Activated B cell treated with CpG ODN at 0.5 μM for 24 hours (primary cell): ENCODE measurements at regions not wholly inside any gene's neighbourhood (a gene's known extent, or its start where the extent isn't known, plus 50 kb on each side); places are given as distances from the start of the nearest gene placed in this dataset.
"Not testable (repeated sequence)": the region's sequence is repeated elsewhere in the genome, so short reads cannot be mapped to it uniquely, and the experiment has no call there.

ENCODE experiments used
- ATAC-seq: fragments of 200-7000 bp; cut with Tn5 transposase; one replicate; pipeline ENCODE4 v1.10.0; 2021; ENCODE audit warnings: low read depth, mild to moderate bottlenecking, moderate library complexity
- CTCF ChIA-PET: fragments of 350-600 bp; sonication (Branson Sonifier 250); formaldehyde crosslinking; loops from one replicate; lab custom pipeline; 2021; ENCODE audit warnings: antibody characterized with exemption; lab: Charles Lee
- POLR2A ChIA-PET: fragments of 350-600 bp; sonication (Branson Sonifier 250); formaldehyde crosslinking; loops from one replicate; lab custom pipeline; 2021; ENCODE audit warnings: antibody characterized with exemption; lab: Charles Lee
- DNase-seq: peaks from one replicate; pipeline ENCODE4 v3.0.0; 2022
- H3K27ac Mint-ChIP-seq: one replicate; pipeline ENCODE4 v1.8.0; 2020; ENCODE audit warnings: mixed read lengths
- H3K27me3 Mint-ChIP-seq: one replicate; pipeline ENCODE4 v1.8.0; 2021; ENCODE audit warnings: mixed read lengths
- H3K36me3 Mint-ChIP-seq: one replicate; pipeline ENCODE4 v1.8.0; 2021; ENCODE audit warnings: low read depth, mixed read lengths
- H3K4me1 Mint-ChIP-seq: one replicate; pipeline ENCODE4 v1.8.0; 2021; ENCODE audit warnings: mixed read lengths
- H3K4me3 Mint-ChIP-seq: one replicate; pipeline ENCODE4 v1.8.0; 2020; ENCODE audit warnings: mild to moderate bottlenecking, mixed read lengths
- H3K9me3 Mint-ChIP-seq: one replicate; pipeline ENCODE4 v1.8.0; 2020; ENCODE audit warnings: mixed read lengths
- intact Hi-C: fragments of 100-400 bp; cut with micrococcal nuclease; formaldehyde crosslinking; loops from one replicate; pipeline ENCODE4 v1.15.1; 2024
- TF ChIP-seq, protein P1 (sequence below): fragments of 200-600 bp; IDR thresholded peaks from one replicate; pipeline ENCODE4 v1.8.0; 2022; ENCODE audit warnings: antibody characterized with exemption, mild to moderate bottlenecking

DNA sequence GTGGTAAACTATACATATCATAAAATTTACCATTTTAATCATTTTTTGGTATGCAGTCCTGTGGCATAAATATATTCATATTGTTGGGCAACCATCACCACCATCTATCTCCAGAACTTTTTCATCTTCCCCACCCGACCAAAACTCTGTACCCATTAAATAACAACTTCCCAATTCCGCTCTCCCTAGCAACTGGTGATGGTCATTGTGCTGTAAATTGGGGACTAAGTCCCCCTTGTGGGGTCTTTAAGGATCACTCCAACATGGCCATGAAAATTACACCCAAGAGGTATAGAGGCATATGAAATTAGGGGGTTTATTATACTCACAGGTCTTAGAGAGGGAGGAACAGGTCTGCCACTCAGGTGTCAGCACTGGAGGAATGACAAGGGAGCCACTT is 57.4 kb upstream of the NKD1 start:
- intact Hi-C loops = no loop called here
- no peak overlapping the region for H3K4me3 Mint-ChIP-seq
- peaks cover 16% of the 10 kb centered on the region for H3K27me3 Mint-ChIP-seq
- H3K27ac Mint-ChIP-seq = no peak overlapping the region
- ChIA-PET CTCF (no interaction called here), POLR2A (no interaction called here)
- TF ChIP-seq, protein P1, sequence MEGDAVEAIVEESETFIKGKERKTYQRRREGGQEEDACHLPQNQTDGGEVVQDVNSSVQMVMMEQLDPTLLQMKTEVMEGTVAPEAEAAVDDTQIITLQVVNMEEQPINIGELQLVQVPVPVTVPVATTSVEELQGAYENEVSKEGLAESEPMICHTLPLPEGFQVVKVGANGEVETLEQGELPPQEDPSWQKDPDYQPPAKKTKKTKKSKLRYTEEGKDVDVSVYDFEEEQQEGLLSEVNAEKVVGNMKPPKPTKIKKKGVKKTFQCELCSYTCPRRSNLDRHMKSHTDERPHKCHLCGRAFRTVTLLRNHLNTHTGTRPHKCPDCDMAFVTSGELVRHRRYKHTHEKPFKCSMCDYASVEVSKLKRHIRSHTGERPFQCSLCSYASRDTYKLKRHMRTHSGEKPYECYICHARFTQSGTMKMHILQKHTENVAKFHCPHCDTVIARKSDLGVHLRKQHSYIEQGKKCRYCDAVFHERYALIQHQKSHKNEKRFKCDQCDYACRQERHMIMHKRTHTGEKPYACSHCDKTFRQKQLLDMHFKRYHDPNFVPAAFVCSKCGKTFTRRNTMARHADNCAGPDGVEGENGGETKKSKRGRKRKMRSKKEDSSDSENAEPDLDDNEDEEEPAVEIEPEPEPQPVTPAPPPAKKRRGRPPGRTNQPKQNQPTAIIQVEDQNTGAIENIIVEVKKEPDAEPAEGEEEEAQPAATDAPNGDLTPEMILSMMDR = no peak
- no peaks in the 10 kb centered on the region for H3K36me3 Mint-ChIP-seq
- DNase-seq (no peak), ATAC-seq (no peak)
- H3K9me3 Mint-ChIP-seq = peaks cover 2% of the 10 kb centered on the region
- no peaks in the 10 kb centered on the region for H3K4me1 Mint-ChIP-seq

DNA sequence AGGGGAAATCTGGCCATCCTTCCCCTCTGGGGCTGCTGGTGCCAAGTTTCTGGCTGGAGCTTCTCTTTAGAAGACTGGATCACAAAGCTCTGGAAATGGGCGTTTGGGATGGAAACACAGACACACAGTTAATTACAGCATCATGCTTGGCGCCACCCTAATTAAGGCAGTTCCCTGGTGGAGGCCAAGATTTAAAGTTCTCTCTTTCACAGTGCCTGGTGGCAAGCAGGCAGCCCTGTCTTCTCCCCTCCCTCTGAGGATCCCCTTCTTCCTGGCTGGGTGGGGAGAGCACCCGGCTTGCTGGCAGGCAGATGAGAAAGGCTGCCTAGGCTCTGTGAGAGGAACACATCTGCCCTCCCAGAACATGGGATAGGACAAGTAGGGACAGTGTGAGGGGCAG is 59.0 kb upstream of the NKD1 start:
- peaks cover 5% of the 10 kb centered on the region for H3K9me3 Mint-ChIP-seq

DNA sequence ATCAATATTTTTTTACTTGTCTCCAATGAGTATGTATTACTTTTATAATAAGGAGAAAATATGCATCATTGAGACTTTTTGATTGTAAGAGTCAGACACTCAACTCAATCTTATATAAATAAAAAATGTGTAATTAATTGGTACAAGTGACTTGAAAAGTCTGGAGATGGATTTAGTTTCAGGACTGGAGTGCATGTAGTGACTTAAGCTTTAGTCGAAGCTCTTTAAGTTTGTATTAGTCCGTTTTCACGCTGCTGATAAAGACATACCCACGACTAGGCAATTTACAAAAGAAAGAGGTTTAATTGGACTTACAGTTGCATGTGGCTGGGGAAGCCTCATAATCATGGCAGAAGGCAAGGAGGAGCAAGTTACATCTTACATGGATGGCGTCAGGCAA is 60.7 kb upstream of the NKD1 start:
- ATAC-seq = no peak
- ChIA-PET CTCF (no interaction called here), POLR2A (no interaction called here)
- H3K4me3 Mint-ChIP-seq = no peak overlapping the region
- H3K27me3 Mint-ChIP-seq = peaks cover 15% of the 10 kb centered on the region
- TF ChIP-seq, protein P1 = no peak
- H3K9me3 Mint-ChIP-seq = peaks cover 9% of the 10 kb centered on the region
- no peak for DNase-seq
- intact Hi-C loops = no loop called here
- no peak overlapping the region for H3K27ac Mint-ChIP-seq
- H3K36me3 Mint-ChIP-seq = no peaks in the 10 kb centered on the region
- H3K4me1 Mint-ChIP-seq = no peaks in the 10 kb centered on the region

More for the DNA sequence above, 59.0 kb upstream of the NKD1 start:
- TF ChIP-seq, protein P1 = no peak
- Mint-ChIP-seq H3K4me3 (no peak overlapping the region), H3K4me1 (no peaks in the 10 kb centered on the region), H3K27ac (no peak overlapping the region), H3K36me3 (no peaks in the 10 kb centered on the region), H3K27me3 (peaks cover 12% of the 10 kb centered on the region)
- CTCF ChIA-PET = no interaction called here
- no peak for DNase-seq
- intact Hi-C loops = no loop called here
- ATAC-seq = no peak
- POLR2A ChIA-PET = no interaction called here

DNA sequence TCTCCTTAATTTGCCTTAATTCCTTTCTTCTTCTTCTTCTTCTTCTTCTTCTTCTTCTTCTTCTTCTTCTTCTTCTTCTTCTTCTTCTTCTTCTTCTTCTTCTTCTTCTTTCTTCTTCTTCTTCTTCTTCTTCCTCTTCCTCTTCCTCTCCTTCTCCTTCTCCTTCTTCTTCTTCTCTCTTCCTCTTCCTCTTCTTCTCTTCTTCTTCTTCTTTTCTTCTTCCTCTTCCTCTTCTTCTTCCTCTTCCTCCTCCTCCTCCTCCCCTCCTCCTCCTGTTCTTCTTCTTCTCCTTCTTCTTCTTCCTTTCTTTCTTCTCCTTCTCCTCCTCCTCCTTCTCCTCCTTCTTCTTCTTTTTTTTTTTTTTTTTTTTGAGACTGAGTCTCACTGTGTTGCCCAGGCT is 62.0 kb upstream of the NKD1 start:
- ATAC-seq, DNase-seq, H3K36me3 Mint-ChIP-seq, H3K4me1 Mint-ChIP-seq, POLR2A ChIA-PET, intact Hi-C loops, H3K27ac Mint-ChIP-seq, CTCF ChIA-PET, H3K9me3 Mint-ChIP-seq, H3K4me3 Mint-ChIP-seq: not testable (repeated sequence)
- peaks cover 21% of the 10 kb centered on the region for H3K27me3 Mint-ChIP-seq

DNA sequence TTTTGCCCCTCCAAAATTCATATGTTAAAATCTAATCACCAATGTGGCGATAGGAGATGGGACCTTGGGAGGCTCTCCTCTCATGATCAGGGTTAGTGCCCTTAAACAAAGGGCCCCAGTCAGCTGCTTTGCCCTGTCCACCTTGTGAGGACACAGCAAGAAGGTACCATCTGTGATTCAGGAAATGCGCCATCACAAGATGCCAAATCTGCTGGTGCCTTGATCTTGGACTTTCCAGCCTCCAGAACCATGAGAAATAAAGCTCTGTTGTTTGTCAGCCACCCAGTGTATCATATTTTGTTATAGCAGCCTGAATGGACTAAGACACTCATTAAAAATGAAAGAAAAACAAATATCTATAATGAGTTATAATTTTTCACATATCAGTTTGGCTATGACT is 63.0 kb upstream of the NKD1 start:
- no peaks in the 10 kb centered on the region for H3K36me3 Mint-ChIP-seq
- no peaks in the 10 kb centered on the region for H3K4me1 Mint-ChIP-seq
- peaks cover 18% of the 10 kb centered on the region for H3K27me3 Mint-ChIP-seq
- POLR2A ChIA-PET = no interaction called here
- H3K4me3 Mint-ChIP-seq = no peak overlapping the region
- no peak overlapping the region for H3K27ac Mint-ChIP-seq
- no peak for ATAC-seq
- intact Hi-C loops = no loop called here
- CTCF ChIA-PET = no interaction called here
- TF ChIP-seq, protein P1 = no peak
- DNase-seq = no peak
- peaks cover 7% of the 10 kb centered on the region for H3K9me3 Mint-ChIP-seq

DNA sequence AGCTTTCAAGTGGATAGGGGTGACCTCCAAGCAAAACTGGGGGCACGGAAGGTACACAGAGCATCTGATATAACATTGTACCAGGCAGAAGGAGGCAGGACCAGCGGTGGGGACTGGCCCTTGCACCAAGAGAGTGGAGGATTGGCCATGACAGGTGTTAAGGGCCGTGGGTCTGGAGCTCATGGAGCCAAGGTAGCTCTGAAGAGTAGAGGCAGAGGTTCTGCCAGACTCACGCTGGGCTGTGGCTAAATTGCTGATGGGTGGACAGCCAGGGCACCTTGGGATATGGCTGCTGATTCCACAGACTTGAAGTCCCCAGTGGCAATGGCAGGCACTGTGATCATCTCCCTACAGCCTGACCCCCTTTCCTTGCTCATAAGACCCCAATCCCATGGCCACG is 65.9 kb upstream of the NKD1 start:
- no peak overlapping the region for H3K4me3 Mint-ChIP-seq
- peaks cover 7% of the 10 kb centered on the region for H3K9me3 Mint-ChIP-seq
- ChIA-PET POLR2A (no interaction called here), CTCF (no interaction called here)
- intact Hi-C loops = no loop called here
- no peak overlapping the region for H3K27ac Mint-ChIP-seq
- ATAC-seq (no peak), DNase-seq (no peak)
- TF ChIP-seq, protein P1 = no peak
- no peaks in the 10 kb centered on the region for H3K4me1 Mint-ChIP-seq
- no peaks in the 10 kb centered on the region for H3K36me3 Mint-ChIP-seq
- H3K27me3 Mint-ChIP-seq = peaks cover 22% of the 10 kb centered on the region
